ENCODE measurements at regions not wholly inside any gene's neighbourhood (a gene's known extent, or its start where the extent isn't known, plus 50 kb on each side); places are given as distances from the start of the nearest gene placed in this dataset.

- no peak for DNase-seq
Observed at GRCh38 chr10:131843089-131843595, 57.7 kb upstream of the PPP2R2D start.

GRCh38 chr10:131843881-131844284, 56.9 kb upstream of the PPP2R2D start:
- no peak for DNase-seq

GRCh38 chr10:131844529-131845084, 56.2 kb upstream of the PPP2R2D start:
- no peak for DNase-seq

DNA sequence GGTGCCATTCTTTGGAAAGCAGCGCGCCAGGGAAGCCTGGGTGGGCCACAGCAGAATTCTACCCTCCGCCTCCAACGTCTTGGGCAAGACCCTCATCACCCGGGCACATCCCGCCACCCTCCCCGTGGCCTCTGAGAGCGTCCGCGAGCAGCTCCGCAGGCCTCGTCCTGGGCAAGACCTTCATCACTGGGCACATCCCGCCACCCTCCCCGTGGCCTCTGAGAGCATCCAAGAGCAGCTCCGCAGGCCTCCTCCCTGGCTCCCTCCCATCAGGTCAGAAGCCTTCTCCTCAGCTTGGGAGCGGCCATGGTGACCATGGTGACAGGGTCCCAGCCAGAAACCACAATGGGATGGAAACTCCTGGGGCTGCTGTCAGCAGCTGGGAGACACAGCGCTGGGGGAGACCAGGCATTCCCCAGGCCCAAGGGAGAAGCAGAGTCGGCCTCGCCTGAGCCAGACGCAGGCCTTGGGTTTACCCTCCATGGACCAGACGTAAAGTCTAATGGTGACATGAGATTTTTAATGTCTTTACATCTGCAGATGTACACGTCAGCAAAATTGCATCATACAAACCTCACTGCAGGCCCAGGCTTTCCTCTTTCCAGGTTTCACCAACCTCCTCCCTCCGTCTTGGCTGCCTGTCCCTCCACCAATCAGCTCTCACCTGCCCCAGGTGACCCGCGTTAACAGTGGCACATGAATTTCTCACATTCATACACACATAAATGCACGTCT, 55.1 kb upstream of the PPP2R2D start:
- DNase-seq = no peak

GRCh38 chr10:131846240-131847101, 54.3 kb upstream of the PPP2R2D start:
- no peak for DNase-seq

- DNase-seq = no peak
Observed at GRCh38 chr10:131847241-131847783, 53.5 kb upstream of the PPP2R2D start.

DNA sequence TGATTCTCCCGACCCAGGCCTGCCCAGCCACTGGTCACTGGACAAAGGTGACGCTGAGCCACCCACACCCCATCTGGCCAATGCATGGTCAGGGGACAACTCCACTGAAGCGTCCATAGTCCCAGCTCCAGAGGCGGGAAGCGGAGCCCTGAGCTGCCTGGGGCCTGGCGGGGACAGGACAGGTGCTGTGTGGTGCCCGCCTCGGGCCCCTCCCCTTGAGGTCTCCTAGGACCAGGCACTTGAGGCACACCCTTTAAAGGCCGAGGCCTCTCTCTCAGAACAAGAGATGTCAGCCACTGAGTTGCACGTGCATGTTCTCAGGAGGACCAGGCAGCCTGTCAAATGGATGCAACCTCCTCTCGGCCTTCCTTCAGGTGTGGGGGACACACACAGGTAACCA, 52.5 kb upstream of the PPP2R2D start:
- no peak for DNase-seq

- DNase-seq = no peak
Observed at GRCh38 chr10:131848741-131849590, 51.8 kb upstream of the PPP2R2D start.

DNA sequence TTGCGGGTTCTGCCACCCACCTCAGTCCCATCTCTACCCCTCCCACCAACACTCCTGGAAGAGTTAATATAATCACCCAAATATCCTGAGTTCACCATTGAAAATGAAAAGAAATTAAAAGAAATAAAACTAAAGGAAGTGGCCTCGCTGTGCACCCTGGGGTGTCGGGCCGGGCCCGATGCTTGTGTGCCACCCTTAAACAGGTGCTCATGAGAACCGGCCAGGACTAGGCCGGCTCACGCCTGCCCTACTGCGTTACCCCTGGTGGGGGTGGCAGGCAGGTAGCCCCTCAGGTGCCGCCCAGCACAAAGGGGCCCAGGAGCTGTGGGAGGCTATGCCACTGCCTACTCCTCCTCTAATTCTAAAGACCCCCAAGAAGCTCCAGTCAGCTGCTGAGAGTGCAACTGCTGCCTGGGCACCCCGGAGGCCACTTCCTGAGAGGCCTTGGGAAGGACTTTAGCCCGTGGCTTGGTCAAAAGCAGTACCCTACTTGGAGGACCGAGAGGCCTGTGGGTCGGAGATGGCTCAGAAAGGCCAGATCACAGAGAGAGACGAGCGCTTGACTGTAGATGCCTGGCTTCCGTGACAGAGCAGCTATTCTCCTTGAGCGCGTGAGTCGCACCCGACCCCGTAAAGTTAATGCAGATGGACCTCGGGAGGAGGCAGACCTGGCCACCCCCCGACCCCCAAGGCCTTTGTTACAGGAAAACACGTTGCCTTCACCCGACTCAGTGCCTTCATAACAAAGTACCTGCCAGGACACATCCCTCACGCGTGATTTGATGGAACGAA, 51.0 kb upstream of the PPP2R2D start:
- DNase-seq = no peak

DNA sequence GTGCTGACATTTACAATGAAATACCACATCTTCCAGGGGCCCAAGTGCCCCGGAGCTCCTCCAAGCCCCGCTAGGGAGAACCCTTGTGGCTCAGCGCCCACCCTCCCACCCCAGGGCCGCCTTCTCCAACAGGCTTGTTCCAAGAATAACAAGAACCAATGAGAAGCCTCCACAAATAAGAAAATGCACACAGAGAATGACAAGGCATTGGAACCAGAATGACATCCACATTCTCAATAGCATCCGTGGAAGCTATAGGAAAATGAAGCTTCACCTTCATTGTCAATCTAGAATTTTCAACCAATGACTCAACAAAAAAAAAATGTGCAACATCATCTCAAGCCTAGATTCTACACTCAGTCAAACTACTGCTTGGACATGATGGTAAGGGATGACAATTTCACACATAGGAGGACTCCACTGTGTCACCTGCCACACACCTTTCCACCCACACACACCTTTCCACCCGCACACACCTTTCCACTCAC, 50.4 kb upstream of the PPP2R2D start:
- no peak for DNase-seq
